ENCODE measurements at regions not wholly inside any gene's neighbourhood (a gene's known extent, or its start where the extent isn't known, plus 50 kb on each side); places are given as distances from the start of the nearest gene placed in this dataset.

DNA sequence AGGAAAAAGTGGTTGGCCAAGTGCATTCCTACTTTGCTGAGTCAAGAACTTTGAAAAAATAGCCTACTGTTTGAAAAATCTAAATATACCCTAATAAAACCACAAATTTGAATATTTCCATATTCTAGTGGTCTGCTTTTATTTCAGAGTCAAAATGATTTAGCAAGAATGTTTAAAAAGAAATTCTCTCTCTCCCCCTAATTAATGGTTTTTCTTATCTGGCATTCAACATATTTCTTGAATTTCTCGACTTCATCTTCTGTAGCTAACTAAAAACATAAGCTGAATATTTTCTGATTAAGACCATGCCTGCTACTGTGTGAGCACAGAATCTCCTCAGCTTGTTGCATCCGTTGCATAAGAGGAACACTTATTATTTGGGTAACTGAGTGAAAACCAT is 563.5 kb upstream of the TBL1XR1 start:
- WGBS, 2 donors = 43 to 50% methylated on average over 2 of the region's 2 CpGs
- DNase-seq = no peak
- Histone ChIP-seq H3K27ac (no peak overlapping the region), H3K9me3 (no peaks in the 10 kb centered on the region), H3K36me3 (ENCODE audit: low read depth, missing control alignments) (no peaks in the 10 kb centered on the region), H3K27me3 (no peaks in the 10 kb centered on the region), H3K4me3 (no peak overlapping the region), H3K4me1 (no peaks in the 10 kb centered on the region)
- intact Hi-C loops (cut with DNase I; ENCODE audit: low total_unique reads) = no loop called here
- TF ChIP-seq, protein P1, sequence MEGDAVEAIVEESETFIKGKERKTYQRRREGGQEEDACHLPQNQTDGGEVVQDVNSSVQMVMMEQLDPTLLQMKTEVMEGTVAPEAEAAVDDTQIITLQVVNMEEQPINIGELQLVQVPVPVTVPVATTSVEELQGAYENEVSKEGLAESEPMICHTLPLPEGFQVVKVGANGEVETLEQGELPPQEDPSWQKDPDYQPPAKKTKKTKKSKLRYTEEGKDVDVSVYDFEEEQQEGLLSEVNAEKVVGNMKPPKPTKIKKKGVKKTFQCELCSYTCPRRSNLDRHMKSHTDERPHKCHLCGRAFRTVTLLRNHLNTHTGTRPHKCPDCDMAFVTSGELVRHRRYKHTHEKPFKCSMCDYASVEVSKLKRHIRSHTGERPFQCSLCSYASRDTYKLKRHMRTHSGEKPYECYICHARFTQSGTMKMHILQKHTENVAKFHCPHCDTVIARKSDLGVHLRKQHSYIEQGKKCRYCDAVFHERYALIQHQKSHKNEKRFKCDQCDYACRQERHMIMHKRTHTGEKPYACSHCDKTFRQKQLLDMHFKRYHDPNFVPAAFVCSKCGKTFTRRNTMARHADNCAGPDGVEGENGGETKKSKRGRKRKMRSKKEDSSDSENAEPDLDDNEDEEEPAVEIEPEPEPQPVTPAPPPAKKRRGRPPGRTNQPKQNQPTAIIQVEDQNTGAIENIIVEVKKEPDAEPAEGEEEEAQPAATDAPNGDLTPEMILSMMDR (IDR thresholded peaks at IDR 0.05) = no peak
- no peak for TF ChIP-seq POLR2A (IDR thresholded peaks at IDR 0.05)

DNA sequence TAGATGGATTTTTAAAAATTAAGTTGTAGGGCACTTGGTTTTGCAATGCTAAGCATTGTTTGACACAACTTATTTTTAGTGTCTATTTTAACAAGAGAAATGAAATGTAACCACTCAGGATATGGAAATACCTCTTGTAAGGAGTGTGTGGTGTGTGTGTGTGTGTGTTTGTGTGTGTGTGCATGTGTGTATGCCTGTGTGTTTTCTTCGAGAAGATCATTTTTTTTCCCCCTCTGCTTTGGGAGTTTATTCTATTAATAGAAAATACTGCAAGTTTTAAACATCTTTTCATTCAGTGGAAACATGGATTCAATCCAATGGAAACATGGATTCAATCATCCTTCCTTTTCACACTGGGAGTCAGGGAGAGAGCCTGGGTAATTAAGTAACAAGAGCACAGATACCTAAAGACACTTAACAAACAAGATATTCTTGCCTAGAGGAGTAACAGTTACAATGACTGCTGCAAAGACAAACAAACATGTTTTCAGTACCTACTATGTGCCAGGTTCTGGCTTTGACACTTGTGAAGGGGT is 567.2 kb upstream of the TBL1XR1 start:
- H3K4me1 ChIP-seq = no peaks in the 10 kb centered on the region
- no peak overlapping the region for H3K27ac ChIP-seq
- DNase-seq = no peak
- intact Hi-C loops (cut with DNase I; ENCODE audit: low total_unique reads) = no loop called here
- WGBS, 2 donors = 22 to 29% methylated on average over 1 of the region's 1 CpG
- TF ChIP-seq POLR2A (IDR thresholded peaks at IDR 0.05) = no peak
- TF ChIP-seq, protein P1 (IDR thresholded peaks at IDR 0.05) = no peak
- no peak overlapping the region for H3K4me3 ChIP-seq
- H3K9me3 ChIP-seq = no peaks in the 10 kb centered on the region
- H3K27me3 ChIP-seq = no peaks in the 10 kb centered on the region
- H3K36me3 ChIP-seq (ENCODE audit: low read depth, missing control alignments) = no peaks in the 10 kb centered on the region

DNA sequence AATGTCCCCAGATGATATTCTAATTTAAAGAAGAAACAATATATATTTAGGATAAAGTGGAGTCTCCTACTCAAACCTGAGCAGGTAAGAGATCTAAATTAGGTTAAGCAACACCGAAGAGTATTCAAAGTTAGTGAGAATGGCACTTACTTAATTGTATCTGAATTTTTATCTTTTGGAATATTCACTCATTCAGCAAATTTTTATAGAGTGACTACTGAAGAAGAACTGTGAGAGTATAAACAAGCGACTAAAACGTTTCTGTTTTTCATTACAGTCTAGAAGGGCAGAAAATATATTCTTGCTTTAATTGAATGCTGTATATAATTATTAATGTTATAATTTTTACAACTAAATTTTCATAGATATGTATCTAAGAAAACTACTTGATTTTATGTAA is 567.7 kb upstream of the TBL1XR1 start:
- Histone ChIP-seq H3K4me1 (no peaks in the 10 kb centered on the region), H3K27me3 (no peaks in the 10 kb centered on the region), H3K27ac (no peak overlapping the region), H3K9me3 (no peaks in the 10 kb centered on the region), H3K4me3 (no peak overlapping the region), H3K36me3 (ENCODE audit: low read depth, missing control alignments) (no peaks in the 10 kb centered on the region)
- intact Hi-C loops (cut with DNase I; ENCODE audit: low total_unique reads) = no loop called here
- TF ChIP-seq, protein P1 (IDR thresholded peaks at IDR 0.05) = no peak
- TF ChIP-seq POLR2A (IDR thresholded peaks at IDR 0.05) = no peak
- 69 to 79% methylated on average over 3 of the region's 3 CpGs for WGBS, 2 donors
- no peak for DNase-seq

DNA sequence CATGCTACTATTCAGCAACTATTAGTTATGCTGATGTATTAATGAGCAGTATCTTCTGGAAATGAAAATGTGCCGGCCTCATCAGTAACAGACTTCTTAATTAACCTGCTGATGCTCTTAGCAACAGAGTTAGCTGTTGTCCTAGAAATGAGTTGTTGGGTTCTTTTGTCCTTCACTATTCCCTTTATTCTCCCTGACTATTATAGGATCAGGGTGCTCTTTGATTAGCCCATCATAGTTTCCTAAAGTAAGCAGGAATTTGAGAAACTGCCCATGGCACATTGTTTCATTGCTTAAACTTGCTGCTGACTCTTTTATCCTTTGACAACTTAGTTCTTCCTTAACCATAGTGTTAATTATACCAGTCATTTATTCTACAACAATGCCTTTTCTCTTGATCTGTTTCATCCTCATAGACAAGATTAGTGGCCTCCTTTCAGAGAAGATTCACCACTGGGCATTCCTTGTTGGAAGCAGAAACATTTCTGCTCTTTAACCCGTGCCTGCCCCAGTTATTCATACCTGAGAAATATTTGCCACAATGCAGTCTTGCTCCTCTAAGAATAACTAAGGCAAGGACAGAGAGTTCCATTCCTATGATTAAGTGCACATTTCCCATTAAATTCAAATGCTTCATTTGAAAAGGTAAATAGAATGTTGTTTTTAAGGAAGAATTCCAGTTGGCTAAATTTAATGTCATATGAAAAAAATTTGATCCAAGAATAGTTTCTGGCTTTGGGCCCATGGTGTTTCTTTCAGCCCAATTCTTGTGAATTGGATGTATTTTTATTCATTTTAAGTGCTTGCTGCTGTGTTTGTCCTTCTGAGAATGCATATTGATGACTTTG is 573.3 kb upstream of the TBL1XR1 start:
- TF ChIP-seq, protein P1 (IDR thresholded peaks at IDR 0.05) = no peak
- TF ChIP-seq POLR2A (IDR thresholded peaks at IDR 0.05) = no peak

More for the DNA sequence above, 573.3 kb upstream of the TBL1XR1 start:
- intact Hi-C loops (cut with DNase I; ENCODE audit: low total_unique reads) = no loop called here
- Histone ChIP-seq H3K4me1 (peaks cover 5% of the 10 kb centered on the region), H3K27me3 (no peaks in the 10 kb centered on the region), H3K27ac (peak overlapping the region; percentile 15 to 31), H3K9me3 (no peaks in the 10 kb centered on the region), H3K36me3 (ENCODE audit: low read depth, missing control alignments) (no peaks in the 10 kb centered on the region), H3K4me3 (no peak overlapping the region)
- DNase-seq = no peak
- 60 to 74% methylated on average over 2 of the region's 2 CpGs for WGBS, 2 donors

All from testis (tissue), 2 donors.